ENCODE measurements at regions not wholly inside any gene's neighbourhood (a gene's known extent, or its start where the extent isn't known, plus 50 kb on each side); places are given as distances from the start of the nearest gene placed in this dataset.

DNA sequence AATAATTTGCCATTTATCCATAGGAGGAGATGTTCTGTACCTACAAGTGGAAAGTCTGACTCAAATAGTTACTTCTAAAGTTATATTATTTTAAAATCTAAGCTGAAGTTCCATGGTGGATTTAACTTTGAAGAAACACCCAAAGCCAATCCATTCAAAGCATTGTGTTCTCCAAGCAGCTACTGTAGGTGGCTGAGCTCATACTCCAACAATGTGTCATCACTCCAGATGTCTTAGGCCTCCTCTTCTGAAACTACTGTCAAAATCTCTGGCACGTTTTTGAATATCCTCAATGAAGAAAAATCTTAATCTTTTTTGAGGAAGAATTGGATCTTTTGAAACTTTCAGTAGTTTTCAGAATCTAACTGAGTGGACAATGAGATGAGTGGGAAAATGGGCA, 169.1 kb downstream of the PTEN start:
- no peak overlapping the region for H3K27ac ChIP-seq (ENCODE audit: low read depth, low read length)
- no peak for FAIRE-seq

More for the DNA sequence above, 169.1 kb downstream of the PTEN start:
- no peak overlapping the region for H2BK15ac ChIP-seq (ENCODE audit: low read length)
- no peak for DNase-seq (ENCODE audit: low read depth in 1 of 2, low spot score in 2 of 2)
- H3K4ac ChIP-seq (replicated peaks; ENCODE audit: insufficient read length, low read depth, low read length), result no peak overlapping the region
- no peak overlapping the region for H2AFZ ChIP-seq (ENCODE audit: low read length)
- CTCF ChIA-PET (ENCODE audit: partially characterized antibody), result interaction anchor here (1.2 kb wide), 1 partner anchor 11 kb away, joined by 3 read pairs; no protein-coding TSS in a partner anchor
- H3K27me3 ChIP-seq (replicated peaks in 1 of 4; ENCODE audit: control insufficient read depth in 3 of 4, extremely low read depth in 1 of 4, insufficient read depth in 3 of 4, low read length in 3 of 4), result no peaks in the 10 kb centered on the region
- H3K18ac ChIP-seq (ENCODE audit: extremely low read depth, low read length), result no peak overlapping the region
- no peak overlapping the region for H2BK5ac ChIP-seq (ENCODE audit: low read depth, low read length)
- no peak overlapping the region for H3K9ac ChIP-seq (replicated peaks in 1 of 4; ENCODE audit: extremely low read depth in 1 of 4, low read depth in 3 of 4, low read length in 3 of 4)
- POLR2A ChIA-PET (ENCODE audit: partially characterized antibody), result no interaction called here
- 70% methylated on average over 1 of the region's 1 CpG; no CpG with 5 or more reads in 1 of the 2 experiments for WGBS, 2 experiments (ENCODE audit: extremely low coverage in 1 of 2, insufficient coverage in 1 of 2, insufficient read length in 1 of 2, insufficient replicate concordance in 2 of 2, low coverage in 1 of 2, low lambda C conversion rate in 2 of 2, missing lambda C conversion rate in 1 of 2)
- no peak overlapping the region for H2AK5ac ChIP-seq (ENCODE audit: low read depth, low read length)
- no peak overlapping the region for H4K91ac ChIP-seq (replicated peaks; ENCODE audit: insufficient read length, low read length)
- no peak overlapping the region for H3K4me3 ChIP-seq (ENCODE audit: extremely low read depth in 1 of 4, insufficient read depth in 2 of 4, low read depth in 3 of 4, low read length in 4 of 4)
- H3K9me3 ChIP-seq (ENCODE audit: insufficient read depth in 2 of 2, low read depth in 1 of 2, low read length in 1 of 2), result no peaks in the 10 kb centered on the region
- H2BK20ac ChIP-seq (ENCODE audit: low read length), result no peak overlapping the region
- H3K36me3 ChIP-seq (ENCODE audit: control insufficient read depth in 2 of 4, insufficient read depth in 4 of 4, low read length in 3 of 4), result no peaks in the 10 kb centered on the region
- H3K56ac ChIP-seq (replicated peaks; ENCODE audit: insufficient read length, low read depth, low read length), result no peak overlapping the region
- H3K4me2 ChIP-seq (ENCODE audit: insufficient read depth in 1 of 2, low read depth in 2 of 2, low read length in 2 of 2), result no peak overlapping the region
- H3K14ac ChIP-seq (ENCODE audit: insufficient read length), result no peak overlapping the region
- H4K20me1 ChIP-seq (replicated peaks in 1 of 2; ENCODE audit: control insufficient read depth in 1 of 2, insufficient read depth in 2 of 2, low read length in 2 of 2), result no peaks in the 10 kb centered on the region
- H3K79me2 ChIP-seq (ENCODE audit: control insufficient read depth in 1 of 2, insufficient read depth in 2 of 2, low read length in 2 of 2), result no peaks in the 10 kb centered on the region; a peak in 1 of 4 replicates
- H2BK12ac ChIP-seq (ENCODE audit: low read depth, low read length), result no peak overlapping the region
- H4K5ac ChIP-seq (ENCODE audit: insufficient read length, low read depth, low read length), result no peak overlapping the region
- no peak overlapping the region for H2BK120ac ChIP-seq (replicated peaks; ENCODE audit: low read depth, low read length)
- H4K8ac ChIP-seq (ENCODE audit: extremely low read depth, insufficient read depth, low read length), result no peak overlapping the region
- no peak overlapping the region for H3K23ac ChIP-seq (ENCODE audit: insufficient read length)
- peaks cover 0 to 5% (median under 1%) of the 10 kb centered on the region in 4 experiments; a peak in 1 of 7 replicates for H3K4me1 ChIP-seq (replicated peaks in 1 of 4; ENCODE audit: control insufficient read depth in 3 of 4, insufficient read depth in 4 of 4, low read length in 3 of 4)
- TF ChIP-seq CBX5 (IDR thresholded peaks at IDR 0.05; ENCODE audit: low read depth, low read length) (no peak), TEAD4 (IDR thresholded peaks at IDR 0.05; ENCODE audit: low read depth, low read length) (no peak), ASH2L (IDR thresholded peaks at IDR 0.05; ENCODE audit: low read length) (no peak), EZH2 (IDR thresholded peaks at IDR 0.05; ENCODE audit: low read depth, low read length, severe bottlenecking) (no peak), PHF8 (conservative IDR thresholded peaks at IDR 0.05; ENCODE audit: low read depth, low read length) (no peak)
- H3K79me1 ChIP-seq (ENCODE audit: low read depth, low read length), result no peaks in the 10 kb centered on the region
- H3K23me2 ChIP-seq (ENCODE audit: low read depth, low read length), result no peaks in the 10 kb centered on the region

Measured in H1 (cell line).